NCI-H345 treated with DMSO at 0.1 percent for 48 hours (cell line): ENCODE measurements at regions not wholly inside any gene's neighbourhood (a gene's known extent, or its start where the extent isn't known, plus 50 kb on each side); places are given as distances from the start of the nearest gene placed in this dataset.

Experiments used
- DNase-seq: peaks from one replicate; lab custom pipeline; 2025; ENCODE audit not compliant: unreplicated experiment; lab: John Stamatoyannopoulos, UW

DNA sequence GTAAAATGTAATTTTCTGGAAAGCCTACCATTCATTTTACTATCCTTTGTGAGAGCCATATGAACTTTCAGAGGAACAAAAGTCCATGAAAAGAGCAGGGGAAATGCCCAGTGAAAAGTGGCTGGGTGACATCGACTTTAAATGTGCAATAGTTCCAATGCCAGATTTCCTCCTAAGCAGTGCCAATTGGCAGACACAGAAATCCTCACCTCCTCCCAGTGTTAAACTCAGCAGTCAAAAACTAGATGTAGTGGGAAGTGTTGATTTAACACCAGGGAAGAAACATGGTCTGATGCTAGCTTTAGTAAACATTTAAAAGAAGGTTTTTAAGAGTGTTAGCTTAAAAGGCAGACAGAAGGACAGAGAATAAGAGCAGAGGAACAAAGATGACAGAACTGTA lies 2055.2 kb downstream of the MAT2B start:
- no peak for DNase-seq

DNA sequence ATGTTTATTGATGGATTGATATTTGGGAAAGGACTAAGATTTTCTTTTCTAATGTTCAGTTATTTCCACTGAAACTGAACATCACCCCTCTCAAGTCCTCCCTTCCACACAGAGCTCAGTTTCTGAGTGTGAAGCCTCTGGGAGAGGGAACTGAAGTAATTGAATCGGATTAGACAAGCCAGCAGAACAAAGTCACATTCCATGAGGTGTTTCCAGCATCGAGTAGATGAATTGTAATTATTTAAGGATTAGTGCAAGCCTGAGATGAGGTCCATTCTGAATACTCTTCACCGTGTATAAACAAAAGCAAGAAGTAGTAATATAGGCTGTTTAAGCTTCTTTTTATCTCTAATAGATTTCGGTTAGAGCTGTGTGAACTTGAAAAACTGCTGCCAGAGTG lies 2060.5 kb downstream of the MAT2B start:
- no peak for DNase-seq

DNA sequence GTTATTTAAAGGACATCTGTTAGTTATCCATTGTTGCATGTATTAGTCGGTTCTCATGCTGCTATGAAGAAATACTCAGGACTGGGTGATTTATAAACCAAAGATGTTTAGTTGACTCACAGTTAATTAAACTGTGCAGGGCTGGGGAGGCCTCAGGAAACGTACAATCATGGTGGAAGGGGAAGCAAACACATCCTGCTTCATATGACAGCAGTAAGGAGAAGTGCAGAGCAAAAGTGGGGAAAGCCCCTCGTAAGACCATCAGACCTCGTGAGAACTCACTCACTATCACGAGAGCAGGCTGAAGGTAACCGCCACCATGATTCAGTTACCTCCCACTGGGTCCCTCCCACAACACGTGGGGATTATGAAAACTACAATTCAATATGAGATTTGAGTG lies 2064.1 kb downstream of the MAT2B start:
- DNase-seq: no peak

DNA sequence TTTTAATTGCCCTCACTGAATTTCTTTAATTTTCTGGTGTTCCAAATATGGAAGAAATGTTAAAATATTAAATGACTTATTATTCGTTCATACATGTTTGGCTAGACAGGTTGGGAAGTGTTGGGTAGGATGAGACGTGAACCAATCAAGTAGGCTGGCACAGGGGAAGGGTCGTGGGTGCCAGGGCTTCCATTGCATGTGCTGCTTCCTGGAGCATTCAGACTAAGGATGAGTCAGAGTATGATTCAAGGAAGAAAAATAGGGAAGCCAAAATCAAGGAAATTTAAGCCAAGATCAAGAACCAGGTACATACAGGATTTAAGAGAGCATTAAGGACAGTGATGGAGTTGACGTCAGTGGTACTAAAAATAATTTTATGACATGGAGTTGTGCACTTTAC lies 2068.0 kb downstream of the MAT2B start:
- DNase-seq: no peak

- no peak for DNase-seq
Observed at GRCh38 chr5:165574100-165574499, 2068.7 kb downstream of the MAT2B start.

DNA sequence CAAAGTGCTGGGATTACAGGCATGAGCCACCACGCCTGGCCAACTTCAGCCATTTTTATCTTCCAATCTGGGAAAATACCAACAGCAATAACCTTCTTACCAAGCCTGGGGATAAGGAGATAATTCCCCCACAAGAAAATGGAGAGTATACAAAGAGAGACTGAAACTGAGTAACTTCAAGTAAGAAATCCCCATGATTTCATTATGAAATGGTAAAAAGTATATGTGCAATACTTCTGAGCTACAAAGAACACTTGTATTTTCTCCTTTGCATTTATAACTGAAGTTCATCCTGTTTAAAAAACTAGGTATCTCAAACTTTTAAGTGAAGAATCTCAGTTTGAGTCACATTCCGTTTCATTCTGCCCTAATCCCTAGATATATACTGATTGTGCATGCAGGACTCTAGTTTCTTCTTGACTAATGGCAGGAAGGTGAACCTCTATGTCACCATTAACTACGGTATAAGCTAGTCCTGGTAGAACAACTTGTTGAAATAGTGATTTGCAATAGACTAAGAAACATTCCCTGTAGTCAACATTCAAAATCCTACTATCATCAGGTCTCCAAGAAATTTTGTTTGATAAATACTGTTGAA lies 2071.4 kb downstream of the MAT2B start:
- no peak for DNase-seq

DNA sequence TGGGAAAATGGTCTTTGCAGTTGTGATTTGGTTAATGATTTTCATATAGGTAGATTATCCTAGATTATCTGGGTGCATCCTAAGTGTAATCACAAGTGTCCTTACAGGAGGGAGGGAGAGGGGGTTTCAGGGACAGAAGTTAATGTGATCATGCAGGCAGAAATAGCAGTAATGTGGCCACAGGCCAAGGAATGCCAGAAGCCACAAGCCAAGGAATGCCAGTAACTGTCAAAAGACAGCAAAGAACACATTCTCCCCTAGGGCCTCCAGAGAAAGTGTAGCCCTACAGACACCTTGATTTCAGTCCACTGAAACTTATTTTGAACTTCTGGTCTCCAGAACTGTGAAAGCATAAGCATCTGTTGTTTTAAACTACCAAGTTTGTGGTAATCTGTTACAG lies 2074.5 kb downstream of the MAT2B start:
- no peak for DNase-seq

DNA sequence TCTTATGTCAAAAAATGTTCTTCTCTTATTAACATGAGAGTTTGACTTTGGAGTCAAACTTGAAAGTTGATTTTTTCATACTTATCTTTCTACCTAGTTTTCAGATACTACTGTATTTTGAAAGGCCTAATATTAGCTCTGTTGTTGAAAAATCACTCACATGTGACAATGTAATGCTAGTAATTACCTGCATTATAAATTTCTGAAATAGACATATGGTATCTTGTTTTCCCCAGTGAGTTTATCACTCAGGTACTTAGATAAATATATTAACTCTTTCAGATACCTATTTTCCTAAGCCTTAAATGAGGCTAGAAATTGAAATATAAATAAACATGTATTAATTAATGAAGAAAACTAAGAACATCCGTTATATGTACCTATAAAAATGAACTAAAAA lies 2089.3 kb downstream of the MAT2B start:
- no peak for DNase-seq

DNA sequence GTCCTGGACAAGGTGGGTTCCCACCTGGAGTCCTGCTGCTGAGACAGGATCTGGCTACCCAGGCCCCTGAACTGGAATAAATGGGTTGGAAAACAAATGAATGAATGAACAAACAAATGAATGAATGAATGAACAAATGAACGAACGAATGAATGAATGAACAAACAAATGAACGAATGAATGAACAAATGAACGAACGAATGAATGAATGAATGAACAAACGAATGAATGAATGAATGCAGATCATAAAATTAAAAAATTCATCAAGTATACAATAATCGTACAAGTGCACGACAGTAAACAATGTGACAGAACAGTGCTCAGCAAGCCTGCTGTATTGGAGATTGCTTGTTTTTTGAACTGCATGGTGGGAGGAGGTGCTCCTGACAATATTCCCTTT lies 2097.1 kb downstream of the MAT2B start:
- no peak for DNase-seq

GRCh38 chr5:165607026-165607425 lies 2101.6 kb downstream of the MAT2B start:
- no peak for DNase-seq

DNA sequence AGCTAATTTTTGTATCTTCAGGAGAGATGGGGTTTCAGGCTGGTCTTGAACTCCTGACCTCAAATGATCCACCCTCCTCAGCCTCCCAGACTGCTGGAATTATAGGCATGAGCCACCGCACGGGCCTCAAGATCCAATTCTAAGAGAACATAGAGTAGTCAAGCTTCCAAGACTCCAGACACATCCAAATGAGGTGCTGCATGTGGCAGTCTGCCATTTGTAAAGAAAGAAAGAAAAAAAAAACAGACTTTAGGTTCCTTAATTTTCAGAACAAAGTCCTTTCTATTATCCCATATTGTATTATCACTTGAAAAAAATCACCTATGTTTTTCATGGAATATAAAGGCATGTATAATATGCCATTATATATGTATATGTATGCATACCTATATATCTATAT lies 2104.5 kb downstream of the MAT2B start:
- no peak for DNase-seq

DNA sequence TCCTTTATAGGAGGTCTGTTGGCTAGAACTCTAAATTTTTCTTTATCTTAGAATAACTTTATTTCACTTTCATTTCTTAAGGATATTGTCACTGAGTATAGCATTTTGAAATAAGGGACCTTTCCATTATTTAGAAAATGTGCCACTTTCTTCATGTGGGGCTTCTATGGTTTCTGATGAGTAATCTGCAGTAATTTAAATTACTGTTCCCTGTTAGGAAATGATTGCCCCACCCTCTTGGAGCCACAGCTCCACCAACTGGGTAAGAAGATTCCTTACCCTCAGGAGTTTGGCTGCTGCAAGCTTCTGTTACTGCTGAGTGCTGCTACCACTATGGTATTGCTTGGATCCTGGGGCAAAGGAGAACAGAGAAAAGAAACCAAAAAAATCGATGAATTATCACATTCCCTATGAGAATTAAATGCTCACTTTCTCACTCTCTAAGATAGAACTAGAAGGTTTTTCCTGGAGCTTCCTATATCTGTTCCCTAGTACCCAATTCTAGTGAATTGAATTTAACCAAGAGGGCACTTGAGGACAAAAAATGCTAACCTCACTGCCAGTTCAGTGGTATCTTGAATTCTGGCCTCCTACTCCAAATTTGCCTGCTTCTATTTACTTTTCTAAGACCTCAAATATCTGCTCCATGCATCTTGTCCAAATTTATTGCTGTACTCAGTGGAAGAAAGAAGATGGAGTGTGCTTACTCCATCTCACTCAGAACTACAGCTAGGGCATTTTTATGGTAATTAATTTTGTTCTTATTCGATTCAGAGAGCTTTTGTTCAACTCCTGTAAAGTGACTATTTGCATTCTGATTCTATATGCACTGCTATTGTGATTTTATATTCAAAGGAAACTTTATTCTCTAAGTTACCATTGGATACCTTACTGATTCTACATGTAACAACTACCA lies 2111.3 kb downstream of the MAT2B start:
- no peak for DNase-seq

- no peak for DNase-seq
Observed at GRCh38 chr5:165617491-165617890, 2112.1 kb downstream of the MAT2B start.

DNA sequence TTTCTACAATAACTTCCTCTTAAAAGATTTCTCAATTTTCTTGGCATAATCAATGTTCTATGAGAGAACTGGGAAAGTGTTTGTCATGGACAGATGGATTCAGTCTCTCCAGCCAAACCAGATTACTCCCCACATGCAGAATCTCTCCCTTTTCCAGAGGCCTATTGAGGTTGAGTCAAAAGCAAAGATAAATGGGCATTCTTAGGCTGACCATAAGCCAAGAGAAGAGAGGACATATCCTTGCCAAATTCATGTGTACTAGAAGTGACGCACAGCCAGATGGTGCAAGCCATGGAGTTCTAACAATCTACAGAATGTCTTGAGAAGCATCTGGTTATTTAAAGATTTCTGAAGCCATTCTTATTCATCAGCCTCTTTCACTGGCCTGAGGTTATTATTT lies 2115.0 kb downstream of the MAT2B start:
- DNase-seq: no peak

DNA sequence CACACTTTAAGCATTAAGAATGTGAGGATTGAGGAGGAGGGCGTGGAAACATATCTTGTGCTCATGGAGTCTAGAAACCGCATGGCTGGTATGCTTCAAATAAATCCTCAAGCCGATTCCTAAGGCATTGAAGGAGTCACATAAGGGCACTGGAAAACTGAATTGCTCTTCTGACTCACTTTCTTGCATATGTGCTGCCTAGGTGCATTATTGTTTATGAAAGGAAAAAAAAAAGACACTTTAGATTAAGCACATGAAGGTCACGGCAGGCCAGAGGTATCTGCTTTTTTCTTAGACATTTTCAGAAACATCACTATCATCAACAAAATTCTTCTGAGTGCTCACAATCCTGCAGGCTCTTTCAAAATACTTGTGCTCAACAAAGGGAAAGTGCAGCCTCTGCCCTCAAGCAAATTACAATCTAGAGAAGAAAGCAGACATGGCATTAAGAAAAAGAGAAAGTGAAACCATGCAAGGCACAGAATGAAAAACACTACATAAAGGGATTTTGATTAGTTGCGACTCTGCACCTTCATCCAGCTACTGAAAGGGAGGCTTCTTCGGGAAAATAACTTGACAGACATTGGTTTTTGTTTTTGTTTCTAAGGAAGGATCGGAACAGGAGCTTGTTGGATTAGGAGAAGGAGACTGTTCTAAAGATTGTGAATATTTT lies 2117.6 kb downstream of the MAT2B start:
- no peak for DNase-seq

- no peak for DNase-seq
Observed at GRCh38 chr5:165624166-165624946, 2118.9 kb downstream of the MAT2B start.

DNA sequence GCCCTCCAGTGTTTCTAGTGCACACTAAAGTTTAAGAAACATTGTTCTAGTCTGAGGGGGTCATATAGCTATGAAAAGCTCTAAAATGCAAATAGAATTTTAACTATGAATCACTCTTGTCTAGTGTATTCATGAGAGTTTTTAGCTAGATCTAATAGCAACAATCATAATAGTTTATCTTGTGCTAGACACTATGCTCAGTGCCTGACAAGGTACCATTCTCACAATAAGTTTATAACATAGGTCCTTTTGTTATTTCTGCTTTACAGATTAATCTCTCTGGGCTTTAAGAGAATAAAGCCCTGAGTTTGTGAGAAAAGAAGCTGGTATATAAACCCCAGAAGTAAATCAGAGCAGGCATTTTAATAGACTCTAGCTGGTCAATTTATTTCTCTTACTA lies 2120.7 kb downstream of the MAT2B start:
- no peak for DNase-seq

DNA sequence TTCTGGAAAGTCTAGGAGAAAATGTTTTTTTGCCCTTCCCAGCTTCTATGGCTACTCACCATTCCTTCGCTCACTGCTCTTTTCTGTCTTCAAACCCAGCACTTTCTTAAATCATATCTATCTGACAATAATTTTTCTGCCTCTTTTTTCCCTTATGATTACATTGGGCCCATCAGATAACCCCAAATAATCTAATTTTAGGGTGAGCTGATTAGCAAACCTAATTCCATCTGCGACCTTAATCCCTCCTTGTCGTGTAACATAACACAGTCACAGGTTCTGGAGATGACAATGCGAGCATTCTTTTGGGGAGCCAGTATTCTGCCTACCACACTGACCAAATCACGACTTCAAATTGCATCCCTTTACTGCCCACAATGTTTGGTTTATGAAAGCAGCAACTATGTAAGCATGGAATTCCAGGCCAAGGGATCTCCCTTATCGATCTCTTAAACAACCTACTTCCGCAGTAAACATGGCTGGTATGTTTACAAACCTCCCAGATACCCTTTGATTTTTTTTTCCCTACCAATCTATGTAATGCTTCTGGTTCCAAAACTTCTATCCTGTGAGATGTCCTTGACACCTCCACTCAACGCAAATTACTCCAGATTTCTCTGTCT lies 2122.2 kb downstream of the MAT2B start:
- no peak for DNase-seq

- DNase-seq: peak; percentile 8
Observed at GRCh38 chr5:165630261-165630778, 2124.9 kb downstream of the MAT2B start.

GRCh38 chr5:165631235-165631634 lies 2125.8 kb downstream of the MAT2B start:
- DNase-seq: no peak

DNA sequence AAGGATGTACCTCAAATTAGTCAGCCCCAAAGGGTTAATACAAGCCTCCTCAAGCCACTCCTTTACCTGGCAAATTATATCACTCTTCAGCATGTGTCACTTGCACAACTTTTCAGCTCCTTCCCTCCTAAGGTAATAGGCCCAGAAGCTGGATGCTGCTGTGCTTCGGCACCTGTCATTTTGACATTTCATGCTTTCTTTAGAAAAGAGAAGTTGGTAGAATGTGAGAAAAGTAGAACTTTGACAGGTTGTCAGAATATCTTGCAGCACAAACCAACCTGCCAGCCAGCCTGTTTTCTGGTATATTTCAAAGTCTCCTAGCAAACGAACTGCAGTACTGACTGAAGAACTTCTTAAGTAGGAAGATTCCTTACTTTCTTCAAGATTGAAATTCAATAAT lies 2136.9 kb downstream of the MAT2B start:
- DNase-seq: no peak
